ENCODE measurements at regions not wholly inside any gene's neighbourhood (a gene's known extent, or its start where the extent isn't known, plus 50 kb on each side); places are given as distances from the start of the nearest gene placed in this dataset.

GRCh38 chr5:90338712-90339372, 70.7 kb downstream of the CETN3 start:
- Histone ChIP-seq H3K9ac (ENCODE audit: low read length) (no peak overlapping the region), H3K79me2 (ENCODE audit: insufficient read depth, low read length) (no peaks in the 10 kb centered on the region), H3K9me3 (ENCODE audit: insufficient read depth, low read depth, low read length) (no peaks in the 10 kb centered on the region), H2AFZ (ENCODE audit: low read depth, low read length) (no peak overlapping the region), H4K20me1 (ENCODE audit: insufficient read depth, low read length) (no peaks in the 10 kb centered on the region), H3K4me3 (ENCODE audit: insufficient read depth, low read depth, low read length) (no peak overlapping the region), H3K36me3 (ENCODE audit: insufficient read depth, low read length) (no peaks in the 10 kb centered on the region), H3K27ac (ENCODE audit: low read depth, low read length) (no peak overlapping the region), H3K4me1 (ENCODE audit: insufficient read depth, low read length) (no peaks in the 10 kb centered on the region), H3K27me3 (ENCODE audit: insufficient read depth, low read length) (no peaks in the 10 kb centered on the region), H3K4me2 (ENCODE audit: low read length) (no peak overlapping the region)
- Mint-ChIP-seq H3K9me3 (ENCODE audit: unreplicated experiment) (no peaks in the 10 kb centered on the region), H3K4me3 (ENCODE audit: unreplicated experiment) (no peak overlapping the region), H3K36me3 (ENCODE audit: low read depth, unreplicated experiment) (no peaks in the 10 kb centered on the region), H3K4me1 (ENCODE audit: low read depth, unreplicated experiment) (no peaks in the 10 kb centered on the region), H3K27me3 (ENCODE audit: low read depth, unreplicated experiment) (no peaks in the 10 kb centered on the region), H3K27ac (ENCODE audit: unreplicated experiment) (no peak overlapping the region)
- no peak for TF ChIP-seq EZH2 (IDR thresholded peaks at IDR 0.05; ENCODE audit: insufficient read depth, low read length)
- no peak for TF ChIP-seq CTCF (IDR thresholded peaks at IDR 0.05; ENCODE audit: insufficient read depth, low read depth, low read length)
- DNase-seq (ENCODE audit: low read depth) (no peak), FAIRE-seq (no peak)

DNA sequence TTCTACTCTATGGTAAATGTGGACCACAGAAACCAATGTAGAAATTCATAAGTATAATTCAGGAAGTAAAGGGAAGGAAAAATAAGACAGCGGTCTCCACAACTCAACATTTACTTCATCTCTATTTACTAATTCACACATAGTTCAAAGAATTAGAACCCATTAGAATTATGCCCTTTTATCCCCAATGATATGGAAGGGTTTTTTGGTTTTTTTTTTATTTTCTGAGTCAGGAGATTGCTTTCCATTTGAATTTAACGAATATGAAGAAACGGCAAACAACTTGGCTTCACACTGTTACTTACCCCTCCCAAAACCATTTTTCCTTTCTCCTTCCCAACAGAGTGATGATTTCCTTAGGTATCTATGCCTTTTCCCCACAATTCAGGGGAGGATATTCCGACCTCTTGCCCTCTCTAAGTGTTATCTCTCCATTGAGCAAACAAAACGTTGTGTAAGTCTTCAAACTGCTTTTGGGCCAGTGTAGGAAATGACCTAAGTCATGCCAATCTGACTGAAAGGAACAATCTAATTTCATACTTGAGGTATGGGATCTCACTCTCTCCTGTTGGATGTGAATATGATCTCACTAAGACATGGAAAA, 72.0 kb downstream of the CETN3 start:
- Histone ChIP-seq H3K4me2 (ENCODE audit: low read length) (no peak overlapping the region), H3K36me3 (ENCODE audit: insufficient read depth, low read length) (no peaks in the 10 kb centered on the region), H4K20me1 (ENCODE audit: insufficient read depth, low read length) (no peaks in the 10 kb centered on the region), H3K4me1 (ENCODE audit: insufficient read depth, low read length) (no peaks in the 10 kb centered on the region), H3K9ac (ENCODE audit: low read length) (no peak overlapping the region), H2AFZ (ENCODE audit: low read depth, low read length) (no peak overlapping the region), H3K79me2 (ENCODE audit: insufficient read depth, low read length) (no peaks in the 10 kb centered on the region), H3K27ac (ENCODE audit: low read depth, low read length) (no peak overlapping the region), H3K4me3 (ENCODE audit: insufficient read depth, low read depth, low read length) (no peak overlapping the region), H3K9me3 (ENCODE audit: insufficient read depth, low read depth, low read length) (no peaks in the 10 kb centered on the region), H3K27me3 (ENCODE audit: insufficient read depth, low read length) (no peaks in the 10 kb centered on the region)
- Mint-ChIP-seq H3K9me3 (ENCODE audit: unreplicated experiment) (no peaks in the 10 kb centered on the region), H3K4me3 (ENCODE audit: unreplicated experiment) (no peak overlapping the region), H3K4me1 (ENCODE audit: low read depth, unreplicated experiment) (no peaks in the 10 kb centered on the region), H3K27ac (ENCODE audit: unreplicated experiment) (no peak overlapping the region), H3K27me3 (ENCODE audit: low read depth, unreplicated experiment) (no peaks in the 10 kb centered on the region), H3K36me3 (ENCODE audit: low read depth, unreplicated experiment) (no peaks in the 10 kb centered on the region)
- FAIRE-seq (no peak), DNase-seq (ENCODE audit: low read depth) (no peak)
- no peak for TF ChIP-seq CTCF (IDR thresholded peaks at IDR 0.05; ENCODE audit: insufficient read depth, low read depth, low read length)
- TF ChIP-seq EZH2 (IDR thresholded peaks at IDR 0.05; ENCODE audit: insufficient read depth, low read length): no peak

GRCh38 chr5:90336752-90337151, 72.8 kb downstream of the CETN3 start:
- no peaks in the 10 kb centered on the region for H3K4me1 ChIP-seq (ENCODE audit: insufficient read depth, low read length)
- FAIRE-seq (no peak), DNase-seq (ENCODE audit: low read depth) (no peak)
- Mint-ChIP-seq H3K4me3 (ENCODE audit: unreplicated experiment) (no peak overlapping the region), H3K27me3 (ENCODE audit: low read depth, unreplicated experiment) (no peaks in the 10 kb centered on the region), H3K4me1 (ENCODE audit: low read depth, unreplicated experiment) (no peaks in the 10 kb centered on the region), H3K27ac (ENCODE audit: unreplicated experiment) (no peak overlapping the region), H3K9me3 (ENCODE audit: unreplicated experiment) (no peaks in the 10 kb centered on the region), H3K36me3 (ENCODE audit: low read depth, unreplicated experiment) (no peaks in the 10 kb centered on the region)
- no peak overlapping the region for H3K4me3 ChIP-seq (ENCODE audit: insufficient read depth, low read depth, low read length)
- H3K9me3 ChIP-seq (ENCODE audit: insufficient read depth, low read depth, low read length): no peaks in the 10 kb centered on the region
- H2AFZ ChIP-seq (ENCODE audit: low read depth, low read length): no peak overlapping the region
- no peak overlapping the region for H3K9ac ChIP-seq (ENCODE audit: low read length)
- no peak for TF ChIP-seq EZH2 (IDR thresholded peaks at IDR 0.05; ENCODE audit: insufficient read depth, low read length)
- no peak for TF ChIP-seq CTCF (IDR thresholded peaks at IDR 0.05; ENCODE audit: insufficient read depth, low read depth, low read length)
- no peaks in the 10 kb centered on the region for H3K27me3 ChIP-seq (ENCODE audit: insufficient read depth, low read length)
- H3K36me3 ChIP-seq (ENCODE audit: insufficient read depth, low read length): no peaks in the 10 kb centered on the region
- H3K79me2 ChIP-seq (ENCODE audit: insufficient read depth, low read length): no peaks in the 10 kb centered on the region
- no peak overlapping the region for H3K4me2 ChIP-seq (ENCODE audit: low read length)
- no peak overlapping the region for H3K27ac ChIP-seq (ENCODE audit: low read depth, low read length)
- no peaks in the 10 kb centered on the region for H4K20me1 ChIP-seq (ENCODE audit: insufficient read depth, low read length)
